GOT3 (cell line): ENCODE measurements at regions not wholly inside any gene's neighbourhood (a gene's known extent, or its start where the extent isn't known, plus 50 kb on each side); places are given as distances from the start of the nearest gene placed in this dataset.
"Not testable (repeated sequence)": the region's sequence is repeated elsewhere in the genome, so short reads cannot be mapped to it uniquely, and the experiment has no call there.

ENCODE experiments used
- DNase-seq: peaks from one replicate; lab custom pipeline; 2025; ENCODE audit warnings: mixed read lengths; lab: John Stamatoyannopoulos, UW

DNA sequence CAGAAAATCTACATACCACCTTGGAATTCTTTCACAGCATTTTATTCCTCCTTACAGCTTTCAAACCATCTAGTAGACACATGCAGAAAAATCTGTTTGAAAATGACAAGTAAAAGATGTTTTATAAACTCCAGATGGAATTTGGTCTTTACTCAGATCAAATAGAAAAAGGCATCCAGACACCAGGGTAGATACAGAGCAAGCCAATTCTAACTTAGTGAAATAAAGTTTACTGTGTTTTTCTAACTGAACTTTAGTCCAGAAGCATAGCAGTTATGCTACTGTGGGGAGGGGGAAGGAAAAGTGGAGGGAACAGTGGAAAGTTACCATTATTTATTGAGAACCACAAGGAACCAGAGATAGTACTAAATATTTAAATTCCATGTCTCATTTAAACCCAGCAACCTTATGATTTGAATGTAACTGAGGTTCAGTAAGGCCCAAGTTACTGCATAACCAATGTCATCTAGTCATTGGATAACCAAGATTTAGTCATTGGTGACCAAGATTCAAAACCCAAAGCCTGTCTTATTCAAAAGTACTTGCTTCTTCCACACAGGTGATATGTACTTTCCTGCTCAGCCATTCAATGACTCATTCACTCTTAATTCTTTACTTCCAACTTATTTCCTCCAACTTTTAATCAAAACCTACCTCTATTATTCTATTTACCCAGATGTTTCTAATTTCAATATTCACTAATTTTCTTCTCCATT, 57.7 kb downstream of the RAD51AP2 start:
- DNase-seq = no peak

DNA sequence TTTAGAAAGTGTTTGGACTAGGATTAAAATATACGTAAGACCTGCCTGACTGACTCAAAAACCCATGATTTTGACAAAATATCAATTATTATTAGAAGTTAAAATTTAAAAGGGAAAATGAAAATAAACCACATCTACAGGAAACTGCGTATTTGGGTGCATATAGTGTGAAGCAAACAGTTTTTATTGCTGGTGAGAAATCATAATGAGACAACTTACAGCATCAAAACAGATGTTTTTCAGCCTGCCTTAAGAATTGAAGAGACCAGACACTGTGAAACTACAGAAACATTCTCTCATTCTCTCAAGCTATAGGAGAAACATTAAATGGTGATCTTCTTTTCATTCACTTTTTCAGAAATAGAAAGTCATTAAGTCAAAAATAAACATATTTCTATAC, 62.9 kb downstream of the RAD51AP2 start:
- no peak for DNase-seq

DNA sequence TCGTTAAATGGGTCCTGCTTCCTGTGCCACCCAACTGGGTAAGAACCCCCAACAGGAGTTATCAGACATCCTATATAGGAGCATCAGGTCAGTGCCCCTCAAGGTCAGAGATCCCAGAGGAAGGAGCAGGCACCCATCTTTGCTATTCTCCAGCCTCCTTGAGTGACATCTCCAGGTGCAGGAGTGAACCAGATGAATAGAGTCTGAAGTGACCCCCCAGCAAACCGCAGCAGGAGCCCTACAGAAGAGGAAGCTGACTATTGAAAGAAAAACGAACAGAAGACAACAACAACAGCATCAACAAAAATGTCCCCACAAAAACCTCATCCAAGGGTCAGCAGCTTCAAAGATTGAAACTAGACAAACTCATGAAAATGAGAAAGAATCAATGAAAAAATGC, 72.0 kb downstream of the RAD51AP2 start:
- DNase-seq = not testable (repeated sequence)

DNA sequence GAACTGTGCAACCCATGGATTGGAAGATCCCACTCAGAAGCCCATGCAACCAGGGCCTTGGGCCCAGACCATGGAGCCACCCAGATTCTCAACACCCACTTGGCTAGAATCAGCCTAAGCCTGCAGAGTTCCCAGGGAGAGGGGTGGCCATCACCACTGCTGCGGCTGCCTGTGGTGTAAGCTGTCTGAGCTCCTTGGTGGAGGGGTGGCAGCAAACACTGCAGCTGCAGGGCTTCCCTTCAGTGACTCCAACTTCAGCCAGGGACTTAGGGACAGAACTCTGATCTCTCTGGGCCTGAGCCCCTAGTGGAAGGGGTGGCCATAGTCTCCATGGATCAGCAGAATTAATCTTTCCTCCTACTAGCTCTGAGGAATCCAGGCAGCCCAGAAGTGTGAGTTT, 72.5 kb downstream of the RAD51AP2 start:
- DNase-seq = no peak

DNA sequence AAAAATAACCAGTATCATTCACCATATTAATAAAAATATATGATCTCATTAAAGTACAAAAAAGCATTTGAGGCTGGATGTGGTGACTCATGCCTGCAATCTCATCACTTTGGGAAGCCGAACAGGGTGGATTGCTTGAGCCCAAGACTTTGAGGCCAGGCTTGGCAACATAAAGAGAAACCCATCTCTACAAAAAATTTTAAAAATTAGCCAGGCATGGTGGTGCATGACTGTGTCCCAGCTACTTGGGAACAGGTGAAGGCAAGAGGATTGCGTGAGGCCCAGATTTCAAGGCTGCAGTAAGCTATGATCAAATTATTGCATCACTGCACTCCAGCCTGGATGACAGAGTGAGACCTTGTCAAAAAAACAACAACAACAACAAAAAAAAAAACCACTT, 75.9 kb downstream of the RAD51AP2 start:
- no peak for DNase-seq

DNA sequence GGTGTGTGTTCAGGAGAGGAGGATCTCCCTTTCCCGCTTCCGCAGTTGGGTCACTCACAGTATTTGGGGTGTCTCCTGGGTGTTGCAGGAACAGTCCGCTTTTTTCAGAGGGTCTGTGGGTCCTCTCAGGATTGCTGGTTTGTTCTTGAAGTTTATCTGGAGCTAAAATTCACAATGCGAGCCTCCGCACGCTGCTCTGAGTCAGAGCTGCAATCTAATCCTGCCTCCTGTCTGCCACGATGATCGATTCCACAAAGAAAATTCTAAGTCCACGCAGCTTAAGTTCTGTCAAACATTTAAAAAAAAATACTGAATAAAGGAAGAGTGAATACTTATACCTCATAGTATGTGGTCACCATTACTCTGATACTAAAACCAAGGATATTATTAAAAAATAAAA, 76.5 kb downstream of the RAD51AP2 start:
- no peak for DNase-seq

DNA sequence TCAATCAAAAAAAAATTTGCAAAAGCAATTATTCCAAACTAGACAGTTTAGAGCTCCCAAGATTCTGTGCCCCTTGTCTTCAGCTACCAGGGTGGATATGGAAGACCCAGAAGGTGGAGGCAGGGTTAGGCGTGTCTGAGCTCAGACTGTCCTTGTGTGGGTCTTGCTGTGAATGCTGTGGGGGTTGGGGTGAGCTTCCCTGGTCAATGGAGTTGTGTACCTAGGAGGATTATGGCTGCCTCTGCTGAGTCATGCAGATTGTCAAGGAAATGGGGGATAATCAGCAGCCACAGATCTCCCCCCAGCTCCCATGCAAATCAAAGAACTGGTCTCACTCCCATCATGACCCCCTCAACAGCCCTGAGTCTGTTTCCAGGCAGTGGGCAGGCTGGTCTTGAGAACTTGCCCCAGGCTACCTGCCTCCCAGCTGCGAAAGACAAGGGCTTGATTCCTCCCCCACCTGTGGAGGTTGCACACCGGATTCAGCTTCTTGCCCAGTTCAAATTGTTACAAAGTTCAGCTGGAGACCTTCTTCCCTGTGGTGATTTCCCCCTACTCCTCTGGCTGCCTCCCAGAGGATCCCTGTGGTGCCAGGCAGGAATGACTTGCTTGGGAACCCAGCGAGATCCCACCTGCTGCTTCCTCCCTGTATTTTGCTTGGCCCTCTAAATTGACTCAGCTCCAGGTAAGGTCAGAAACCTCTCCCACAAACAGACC, 77.0 kb downstream of the RAD51AP2 start:
- no peak for DNase-seq

DNA sequence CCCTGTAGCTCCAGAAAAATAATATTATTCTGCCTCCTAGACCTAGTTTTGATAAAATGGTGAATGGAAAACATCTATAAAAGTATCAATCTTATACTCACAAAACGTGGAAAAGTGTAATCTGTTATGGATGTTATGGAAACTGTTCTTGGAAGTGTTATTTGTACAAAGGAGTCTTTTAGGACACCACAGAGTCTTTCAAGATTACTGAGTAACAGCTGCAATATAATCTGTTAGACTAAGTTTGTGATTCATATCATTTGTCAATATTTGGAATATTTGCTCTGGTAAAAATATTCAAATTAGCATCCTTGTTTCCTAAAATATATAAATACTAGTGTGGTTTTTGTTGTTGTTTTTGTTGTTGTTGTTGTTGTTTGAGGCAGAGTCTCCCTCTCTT, 87.9 kb downstream of the RAD51AP2 start:
- no peak for DNase-seq

DNA sequence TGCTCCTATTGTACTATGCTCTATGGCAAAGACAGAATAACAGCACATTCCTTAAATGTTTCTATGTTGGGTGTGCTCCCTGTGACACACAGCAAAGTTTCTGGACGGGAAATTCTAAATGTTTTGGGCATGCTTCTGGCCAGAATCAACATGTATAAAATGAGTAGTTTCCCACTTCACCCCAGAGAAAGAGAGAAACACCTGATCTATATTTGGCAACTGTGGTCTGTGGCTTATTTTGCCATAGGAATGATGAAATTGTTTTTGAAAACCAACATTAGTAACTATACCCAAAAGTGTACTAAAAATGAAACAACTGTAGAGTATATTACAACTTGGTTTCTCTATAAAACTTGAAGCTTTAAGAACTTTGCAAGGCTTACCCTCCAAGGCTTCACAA, 89.1 kb downstream of the RAD51AP2 start:
- DNase-seq = no peak

DNA sequence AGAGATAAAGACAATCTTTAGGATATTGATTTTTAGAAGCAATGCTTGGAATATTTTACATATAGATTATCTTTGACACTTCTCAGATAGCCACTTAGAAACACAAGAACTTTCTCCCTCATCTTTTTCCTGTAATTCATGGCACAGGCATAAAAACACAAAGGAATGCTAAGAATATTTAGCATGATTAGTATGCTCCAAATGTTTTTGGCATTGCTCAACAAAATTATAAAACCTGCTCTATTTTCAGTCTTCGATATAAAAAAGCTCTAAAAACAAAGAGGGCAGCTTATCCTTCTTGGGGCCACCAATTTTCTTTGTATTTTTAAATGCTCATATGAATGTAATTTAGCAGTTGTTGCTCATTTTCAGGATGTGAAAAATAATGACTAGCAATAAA, 90.8 kb downstream of the RAD51AP2 start:
- DNase-seq = no peak

DNA sequence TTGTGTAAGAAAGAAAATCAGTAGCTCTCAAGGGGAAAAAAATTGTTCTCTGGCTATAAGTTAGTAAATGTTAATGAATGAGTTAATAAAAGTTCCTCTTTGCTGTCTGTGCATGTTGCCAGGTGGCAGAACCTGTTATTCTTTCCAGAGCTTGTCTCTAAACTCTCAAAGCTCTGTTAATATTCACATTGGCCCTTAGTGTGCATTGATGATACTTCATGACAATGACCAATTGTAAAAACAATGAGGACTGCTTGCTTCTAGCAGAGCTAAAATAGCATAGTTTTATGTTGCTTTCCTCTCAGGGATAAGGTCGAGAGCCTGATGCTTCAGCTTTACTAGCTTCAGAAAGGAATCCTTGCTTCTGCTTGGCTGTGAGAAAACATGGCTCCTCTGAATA, 91.5 kb downstream of the RAD51AP2 start:
- DNase-seq = no peak

DNA sequence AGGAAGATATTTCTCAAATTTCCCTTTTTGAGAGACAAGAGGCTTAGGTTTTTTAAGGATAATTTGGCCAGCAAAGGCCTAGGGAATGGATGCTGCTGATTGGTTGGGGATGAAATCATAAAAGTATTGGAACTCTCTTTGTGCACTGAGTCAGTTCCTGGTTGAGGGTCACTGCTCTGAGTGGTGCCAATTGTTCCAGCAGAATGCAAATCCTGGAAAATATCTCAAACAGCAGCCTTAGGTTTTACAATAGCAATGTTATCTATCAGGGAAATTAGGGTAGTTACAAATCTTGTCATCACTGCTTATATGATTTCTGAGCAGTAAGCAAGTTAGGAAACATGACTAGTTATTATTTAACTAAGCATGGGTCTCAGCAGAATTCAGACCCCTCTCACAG, 96.2 kb downstream of the RAD51AP2 start:
- DNase-seq = no peak

DNA sequence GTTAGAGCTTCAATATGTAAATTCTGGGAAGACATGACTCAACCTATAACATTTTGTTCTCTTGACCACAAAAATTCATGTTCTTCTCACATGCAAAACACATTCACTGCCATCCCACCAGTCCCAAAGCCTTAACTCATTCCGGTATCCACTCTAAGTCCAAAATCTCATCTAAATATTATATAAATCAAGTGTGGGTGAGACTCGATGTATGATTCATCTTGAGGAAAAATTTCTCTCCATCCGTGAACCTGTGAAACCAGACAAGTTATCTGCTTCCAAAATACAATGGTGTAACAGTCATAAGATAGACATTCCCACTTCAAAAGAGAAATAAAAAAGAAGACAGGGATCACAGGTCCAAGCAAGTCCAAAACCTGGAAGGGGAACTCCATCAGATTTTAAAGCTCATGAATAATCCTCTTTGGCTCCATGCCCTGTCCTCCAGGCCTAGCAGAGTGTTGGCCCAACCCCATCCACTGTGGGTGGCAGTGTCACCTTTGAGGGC, 101.3 kb downstream of the RAD51AP2 start:
- DNase-seq = no peak

DNA sequence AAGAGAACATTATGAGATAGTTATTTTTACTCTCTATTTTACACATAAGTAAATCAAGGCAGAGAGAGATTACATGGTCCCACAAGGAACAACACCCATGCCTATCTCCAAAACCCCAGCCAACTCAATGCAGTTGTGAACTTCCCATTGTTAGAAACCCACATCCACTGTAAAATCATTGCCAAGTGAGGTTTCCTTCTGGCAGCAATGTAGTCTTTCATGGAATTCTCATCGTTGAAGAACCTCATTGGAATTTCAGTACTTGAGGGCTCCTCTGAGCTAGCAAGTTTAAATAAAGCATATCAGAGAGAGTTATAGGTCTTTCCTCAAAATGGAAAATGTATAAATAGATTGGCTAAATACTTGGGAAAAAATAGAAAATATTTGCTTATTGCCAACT, 105.2 kb downstream of the RAD51AP2 start:
- DNase-seq = no peak

DNA sequence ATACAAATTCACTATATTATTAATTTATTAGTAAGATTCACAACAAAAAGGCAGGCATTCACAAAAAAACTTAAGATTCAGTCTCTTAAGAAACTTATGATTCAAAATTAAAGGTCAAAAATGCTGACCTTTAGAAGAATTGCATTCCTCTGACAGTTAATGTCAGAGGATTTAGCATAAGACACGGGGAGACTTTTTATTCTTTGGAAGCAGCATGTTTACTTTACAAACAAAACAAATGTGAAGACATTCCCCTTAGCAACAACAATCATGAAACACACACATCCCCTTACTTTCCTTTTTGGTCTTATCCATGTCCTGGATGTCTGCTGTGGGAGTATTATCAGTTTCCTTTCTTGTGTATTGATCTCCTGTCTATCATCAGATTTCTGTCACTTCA, 117.1 kb downstream of the RAD51AP2 start:
- no peak for DNase-seq

DNA sequence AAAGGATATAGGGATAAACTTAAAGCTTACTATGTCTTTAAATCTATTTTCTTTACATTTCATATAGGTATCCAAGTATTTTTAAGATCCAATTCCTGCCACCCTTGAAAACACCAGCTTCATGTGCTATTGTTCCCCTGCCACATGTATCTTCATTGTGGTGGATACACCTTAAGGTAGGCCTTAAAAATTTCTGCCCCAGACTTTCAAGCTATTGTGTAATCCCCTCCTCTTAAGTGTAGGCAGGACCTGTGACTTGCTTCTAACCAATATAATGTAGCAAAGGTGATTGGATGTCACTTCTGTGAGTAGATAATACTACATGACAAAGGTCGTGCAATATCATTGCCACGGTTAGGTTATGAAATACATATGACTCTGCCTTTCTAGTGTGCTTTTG, 119.5 kb downstream of the RAD51AP2 start:
- DNase-seq = no peak

DNA sequence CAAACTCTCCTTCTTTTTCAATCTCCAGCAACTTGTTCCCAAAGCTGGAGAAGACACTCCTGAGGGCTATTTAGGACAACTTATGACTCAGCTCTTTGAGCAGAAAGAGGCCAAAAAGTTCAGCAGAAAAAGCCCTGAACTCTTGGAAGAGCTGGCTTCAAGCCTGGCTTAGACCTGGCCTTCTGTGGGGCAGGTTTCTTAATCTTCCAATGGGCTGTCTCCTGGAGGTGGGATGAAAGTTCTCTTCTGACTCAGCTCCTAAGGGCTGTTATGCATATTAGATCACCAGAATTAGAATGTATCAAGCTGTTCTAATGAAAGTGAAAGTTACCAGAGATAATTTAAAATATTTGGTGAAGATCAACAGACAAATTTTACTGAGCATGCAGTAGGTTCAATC, 129.4 kb downstream of the RAD51AP2 start:
- DNase-seq = no peak

DNA sequence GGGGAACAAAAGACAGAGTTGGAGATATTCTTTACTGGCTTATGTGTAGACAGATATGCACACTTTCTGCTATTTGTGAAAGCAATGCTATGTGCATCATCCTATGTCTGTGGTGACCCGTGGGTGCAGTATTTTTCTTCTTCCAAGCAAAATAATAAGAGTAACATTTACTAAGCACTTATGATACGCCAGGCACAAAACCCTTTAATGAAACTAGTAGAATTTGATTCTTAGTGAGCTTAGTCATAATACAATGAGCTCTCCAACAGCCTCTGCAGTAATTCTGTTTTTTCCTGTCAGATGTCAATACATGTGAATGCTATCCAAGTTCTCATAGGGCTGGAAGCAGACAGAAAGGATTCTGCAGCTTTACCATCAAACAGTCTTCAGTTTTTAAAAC, 130.6 kb downstream of the RAD51AP2 start:
- no peak for DNase-seq

DNA sequence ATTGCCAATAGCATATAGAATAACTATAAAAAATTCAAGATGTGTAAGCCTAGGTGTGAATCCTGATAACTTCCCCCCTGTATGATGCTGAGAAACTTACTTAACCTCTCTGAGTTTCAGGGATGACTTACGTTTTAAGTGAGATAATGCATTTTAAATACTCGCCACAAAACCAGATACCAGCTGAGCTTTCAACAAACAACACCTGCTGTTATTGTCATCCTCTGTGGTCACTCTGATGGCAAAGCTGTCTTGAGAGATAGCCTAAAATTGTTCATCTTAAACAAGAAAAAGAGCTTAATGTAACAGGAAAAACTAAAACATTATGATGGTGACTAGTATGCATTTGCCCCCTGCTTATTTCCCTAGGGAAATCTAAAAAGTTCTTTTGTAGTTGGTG, 131.5 kb downstream of the RAD51AP2 start:
- DNase-seq = no peak

DNA sequence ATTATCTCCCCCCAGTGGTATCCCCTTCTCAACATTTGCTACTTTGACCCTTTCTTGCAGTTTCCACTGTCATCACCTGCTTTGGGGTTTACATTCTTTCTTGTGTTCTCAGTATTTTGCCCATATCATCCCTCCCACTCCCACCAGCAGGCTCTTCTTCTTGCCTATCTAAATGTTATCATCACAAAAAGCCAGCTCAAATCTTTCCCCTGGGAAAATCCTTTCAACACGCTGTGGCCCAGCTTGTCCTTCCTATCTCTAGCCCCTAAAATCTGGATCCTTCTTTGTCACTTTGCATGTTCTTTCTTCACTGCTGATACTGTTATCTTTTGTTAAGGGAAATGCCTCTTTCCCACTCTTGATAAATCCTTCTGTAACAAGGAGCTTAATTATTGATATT, 138.2 kb downstream of the RAD51AP2 start:
- DNase-seq = no peak

DNA sequence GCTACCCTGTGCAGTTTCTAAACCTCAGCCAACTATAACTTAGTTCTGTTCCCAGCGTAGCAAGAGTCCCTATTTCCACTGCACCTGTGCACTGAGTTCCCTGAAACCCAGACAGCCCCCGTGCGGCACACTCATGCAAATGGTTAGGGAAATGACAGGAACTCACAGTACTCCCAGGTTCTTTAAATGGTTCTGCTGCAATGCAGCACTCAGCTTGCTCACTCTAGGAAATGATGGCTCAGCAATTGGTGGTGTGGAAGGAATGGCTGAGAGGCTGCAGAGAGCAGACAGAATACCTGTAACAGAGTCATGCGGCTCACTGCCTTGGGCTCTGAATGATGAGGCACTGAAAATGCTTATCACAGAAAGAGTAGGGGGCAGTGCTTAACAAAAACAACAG, 143.0 kb downstream of the RAD51AP2 start:
- DNase-seq = no peak

DNA sequence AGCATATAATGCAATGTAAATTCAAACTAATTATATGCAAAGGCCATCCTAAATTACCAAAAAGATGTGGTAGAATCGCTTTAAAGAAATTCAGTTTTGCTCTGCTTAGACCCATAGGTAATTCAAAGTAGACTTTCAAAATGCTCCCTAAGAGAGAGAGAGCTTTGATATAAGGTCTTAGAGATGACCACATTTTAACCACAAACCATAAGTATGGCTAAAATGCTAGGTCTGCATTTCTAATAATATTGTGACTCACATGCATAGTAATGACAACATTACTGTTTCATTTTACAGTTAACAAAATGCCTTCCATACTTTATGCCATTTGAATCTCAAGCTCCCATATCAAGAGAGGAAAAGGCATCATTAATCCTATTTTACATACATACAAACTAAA, 144.5 kb downstream of the RAD51AP2 start:
- DNase-seq = no peak

DNA sequence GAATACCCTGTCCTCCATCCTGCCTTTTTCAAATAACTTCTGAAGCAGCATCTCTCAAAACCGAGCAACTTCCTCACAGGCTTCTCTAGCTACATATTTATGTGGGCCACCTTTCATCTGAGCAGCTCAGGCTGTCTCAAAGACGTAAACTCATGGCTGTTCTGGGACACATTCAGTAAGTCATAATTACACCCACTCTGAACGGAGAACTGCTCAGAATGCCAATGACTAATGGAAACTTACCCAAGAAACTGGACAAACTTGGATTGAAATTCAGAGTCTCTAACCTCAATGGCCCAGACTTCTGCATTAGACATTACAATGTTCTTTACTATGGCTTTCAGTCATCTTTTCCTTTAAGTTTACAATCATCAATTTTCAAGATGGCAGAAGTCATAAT, 145.2 kb downstream of the RAD51AP2 start:
- no peak for DNase-seq

DNA sequence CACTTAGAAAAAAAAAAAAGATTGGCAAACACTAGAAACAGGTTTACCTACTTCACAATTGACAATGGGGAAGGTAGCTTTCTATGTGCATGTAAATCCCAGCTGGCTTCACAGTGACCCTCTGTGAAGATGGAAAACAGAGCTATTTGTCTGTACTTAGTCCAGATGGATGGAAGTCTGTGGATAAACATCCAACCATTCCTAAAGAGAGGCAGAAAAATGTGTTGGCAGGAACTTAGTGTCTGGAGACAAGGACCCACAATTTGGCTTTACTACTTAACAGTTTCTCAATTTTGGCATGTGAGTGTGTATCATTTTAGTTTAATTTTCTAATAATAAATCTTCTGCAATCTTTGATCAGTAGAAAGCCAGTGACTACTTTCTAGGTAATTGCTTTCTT, 154.4 kb downstream of the RAD51AP2 start:
- no peak for DNase-seq
